Astrocyte (in vitro differentiated cells and primary cell): ENCODE measurements at regions not wholly inside any gene's neighbourhood (a gene's known extent, or its start where the extent isn't known, plus 50 kb on each side); places are given as distances from the start of the nearest gene placed in this dataset.
A peak's percentile ranks its signal among the peaks of the same experiment; 100 is the strongest.

Source experiments
- DNase-seq: peaks from one replicate; pipeline ENCODE4 v3.0.0-alpha.2; 2010; ENCODE audit warnings: low read depth
- FAIRE-seq: peaks from 2 replicates; lab custom pipeline; 2011; peaks lifted over from hg19 to GRCh38; lab: Jason Lieb, UNC
- H2AFZ ChIP-seq: 2 replicates; pipeline ENCODE4 v1.6.0; 2012; ENCODE audit warnings: low read depth, low read length, inconsistent platforms
- H3K27ac ChIP-seq: 2 replicates; pipeline ENCODE4 v1.5.1; 2011; ENCODE audit warnings: low read depth, low read length, inconsistent platforms
- H3K27me3 ChIP-seq: 2 replicates; pipeline ENCODE4 v1.6.0; 2011; ENCODE audit warnings: low read length, inconsistent platforms; ENCODE audit not compliant: insufficient read depth
- H3K36me3 ChIP-seq: 2 replicates; pipeline ENCODE4 v1.5.1; 2011; ENCODE audit warnings: low read length, inconsistent platforms; ENCODE audit not compliant: insufficient read depth
- H3K4me1 ChIP-seq: 2 replicates; pipeline ENCODE4 v1.5.1; 2011; ENCODE audit warnings: low read length, inconsistent platforms; ENCODE audit not compliant: insufficient read depth
- H3K4me2 ChIP-seq: 2 replicates; pipeline ENCODE4 v1.6.0; 2012; ENCODE audit warnings: low read length, inconsistent platforms
- H3K4me3 ChIP-seq: 2 replicates; pipeline ENCODE4 v1.5.1; 2011; ENCODE audit warnings: low read depth, mild to moderate bottlenecking, low read length, inconsistent platforms; ENCODE audit not compliant: insufficient read depth
- H3K79me2 ChIP-seq: 2 replicates; pipeline ENCODE4 v1.6.0; 2012; ENCODE audit warnings: mild to moderate bottlenecking, low read length, inconsistent platforms; ENCODE audit not compliant: insufficient read depth
- H3K9ac ChIP-seq: 2 replicates; pipeline ENCODE4 v1.6.0; 2012; ENCODE audit warnings: mild to moderate bottlenecking, low read length, inconsistent platforms
- H3K9me3 ChIP-seq: 2 replicates; pipeline ENCODE4 v1.5.1; 2012; ENCODE audit warnings: low read depth, mild to moderate bottlenecking, low read length, inconsistent platforms; ENCODE audit not compliant: insufficient read depth
- H4K20me1 ChIP-seq: 2 replicates; pipeline ENCODE4 v1.6.0; 2012; ENCODE audit warnings: low read length, inconsistent platforms; ENCODE audit not compliant: insufficient read depth
- H3K27ac Mint-ChIP-seq: one replicate; pipeline ENCODE4 v1.8.0; 2021; ENCODE audit warnings: mild to moderate bottlenecking, mixed read lengths; ENCODE audit not compliant: unreplicated experiment
- H3K27me3 Mint-ChIP-seq: one replicate; pipeline ENCODE4 v1.8.0; 2021; ENCODE audit warnings: low read depth, mixed read lengths; ENCODE audit not compliant: unreplicated experiment
- H3K36me3 Mint-ChIP-seq: one replicate; pipeline ENCODE4 v1.8.0; 2021; ENCODE audit warnings: low read depth, mixed read lengths; ENCODE audit not compliant: unreplicated experiment
- H3K4me1 Mint-ChIP-seq: one replicate; pipeline ENCODE4 v1.8.0; 2021; ENCODE audit warnings: low read depth, mixed read lengths; ENCODE audit not compliant: unreplicated experiment
- H3K4me3 Mint-ChIP-seq: one replicate; pipeline ENCODE4 v1.8.0; 2021; ENCODE audit warnings: mild to moderate bottlenecking, moderate library complexity, mixed read lengths; ENCODE audit not compliant: unreplicated experiment
- H3K9me3 Mint-ChIP-seq: one replicate; pipeline ENCODE4 v1.8.0; 2021; ENCODE audit warnings: mild to moderate bottlenecking, mixed read lengths; ENCODE audit not compliant: unreplicated experiment
- CTCF ChIP-seq: IDR thresholded peaks from 2 replicates; pipeline ENCODE4 v1.5.1; 2011; ENCODE audit warnings: low read depth, mild to moderate bottlenecking, inconsistent platforms, low read length, moderate library complexity; ENCODE audit not compliant: insufficient read depth
- EZH2 ChIP-seq: IDR thresholded peaks from 2 replicates; pipeline ENCODE4 v1.6.1; 2012; ENCODE audit warnings: mild to moderate bottlenecking, low read length, inconsistent platforms; ENCODE audit not compliant: insufficient read depth

GRCh38 chr2:107728586-107728985, 98.1 kb upstream of the RGPD4 start:
- no peaks in the 10 kb centered on the region for H3K79me2 ChIP-seq
- Mint-ChIP-seq H3K36me3 (no peaks in the 10 kb centered on the region), H3K4me1 (peaks cover 5% of the 10 kb centered on the region), H3K4me3 (no peak overlapping the region), H3K27me3 (no peaks in the 10 kb centered on the region), H3K27ac (no peak overlapping the region), H3K9me3 (no peaks in the 10 kb centered on the region)
- no peaks in the 10 kb centered on the region for H4K20me1 ChIP-seq
- no peak for DNase-seq
- no peaks in the 10 kb centered on the region for H3K9me3 ChIP-seq
- TF ChIP-seq CTCF (no peak), EZH2 (no peak)
- no peak overlapping the region for H3K27ac ChIP-seq
- H3K27me3 ChIP-seq = no peaks in the 10 kb centered on the region
- no peaks in the 10 kb centered on the region for H3K36me3 ChIP-seq
- no peak for FAIRE-seq
- no peak overlapping the region for H3K9ac ChIP-seq
- no peaks in the 10 kb centered on the region for H3K4me1 ChIP-seq
- no peak overlapping the region for H3K4me3 ChIP-seq
- no peak overlapping the region for H3K4me2 ChIP-seq
- peak overlapping the region; percentile 18 for H2AFZ ChIP-seq

GRCh38 chr2:107729440-107729839, 97.3 kb upstream of the RGPD4 start:
- no peak for FAIRE-seq
- no peaks in the 10 kb centered on the region for H3K9me3 ChIP-seq

More at GRCh38 chr2:107729440-107729839, 97.3 kb upstream of the RGPD4 start:
- no peak overlapping the region for H3K27ac ChIP-seq
- H3K27me3 ChIP-seq = no peaks in the 10 kb centered on the region
- H3K4me2 ChIP-seq = no peak overlapping the region
- Mint-ChIP-seq H3K36me3 (no peaks in the 10 kb centered on the region), H3K4me3 (no peak overlapping the region), H3K9me3 (no peaks in the 10 kb centered on the region), H3K27me3 (no peaks in the 10 kb centered on the region), H3K4me1 (peaks cover 5% of the 10 kb centered on the region), H3K27ac (no peak overlapping the region)
- H3K9ac ChIP-seq = no peak overlapping the region
- no peak for DNase-seq
- H3K36me3 ChIP-seq = no peaks in the 10 kb centered on the region
- H3K4me1 ChIP-seq = no peaks in the 10 kb centered on the region
- H3K79me2 ChIP-seq = no peaks in the 10 kb centered on the region
- no peaks in the 10 kb centered on the region for H4K20me1 ChIP-seq
- no peak for TF ChIP-seq CTCF
- no peak for TF ChIP-seq EZH2
- no peak overlapping the region for H3K4me3 ChIP-seq
- no peak overlapping the region for H2AFZ ChIP-seq
